GM12801 (cell line): ENCODE measurements at regions not wholly inside any gene's neighbourhood (a gene's known extent, or its start where the extent isn't known, plus 50 kb on each side); places are given as distances from the start of the nearest gene placed in this dataset.

Experiments
- CTCF ChIP-seq: IDR thresholded peaks from one replicate; pipeline ENCODE4 v1.5.1; 2011; ENCODE audit warnings: control low read depth; ENCODE audit not compliant: insufficient read length; ENCODE audit errors: extremely low read depth

- TF ChIP-seq CTCF, result no peak
Observed at GRCh38 chr2:34311816-34312215, 712.7 kb upstream of the FAM98A start.

- no peak for TF ChIP-seq CTCF
Observed at GRCh38 chr2:34308140-34308539, 709.0 kb upstream of the FAM98A start.

- no peak for TF ChIP-seq CTCF
Observed at GRCh38 chr2:34307636-34308035, 708.5 kb upstream of the FAM98A start.

GRCh38 chr2:34306745-34307144, 707.6 kb upstream of the FAM98A start:
- TF ChIP-seq CTCF, result no peak

- no peak for TF ChIP-seq CTCF
Observed at GRCh38 chr2:34305587-34305986, 706.5 kb upstream of the FAM98A start.

- TF ChIP-seq CTCF, result no peak
Observed at GRCh38 chr2:34294961-34295360, 695.9 kb upstream of the FAM98A start.

- TF ChIP-seq CTCF, result no peak
Observed at GRCh38 chr2:34291076-34291475, 692.0 kb upstream of the FAM98A start.

- TF ChIP-seq CTCF, result no peak
Observed at GRCh38 chr2:34288016-34288415, 688.9 kb upstream of the FAM98A start.
